ENCODE measurements at regions not wholly inside any gene's neighbourhood (a gene's known extent, or its start where the extent isn't known, plus 50 kb on each side); places are given as distances from the start of the nearest gene placed in this dataset.

- Histone ChIP-seq H3K56ac (replicated peaks; ENCODE audit: insufficient read length, low read depth, low read length) (no peak overlapping the region), H2BK120ac (replicated peaks; ENCODE audit: low read depth, low read length) (no peak overlapping the region), H2BK12ac (ENCODE audit: low read depth, low read length) (no peak overlapping the region), H2AFZ (ENCODE audit: low read length) (no peak overlapping the region), H3K9me3 (ENCODE audit: insufficient read depth in 2 of 2, low read depth in 1 of 2, low read length in 1 of 2) (no peaks in the 10 kb centered on the region), H4K5ac (ENCODE audit: insufficient read length, low read depth, low read length) (no peak overlapping the region), H3K4me3 (ENCODE audit: extremely low read depth in 1 of 4, insufficient read depth in 2 of 4, low read depth in 3 of 4, low read length in 4 of 4) (no peak overlapping the region), H3K79me1 (ENCODE audit: low read depth, low read length) (no peaks in the 10 kb centered on the region), H2BK15ac (ENCODE audit: low read length) (no peak overlapping the region), H3K14ac (ENCODE audit: insufficient read length) (no peak overlapping the region), H3K79me2 (ENCODE audit: control insufficient read depth in 1 of 2, insufficient read depth in 2 of 2, low read length in 2 of 2) (no peaks in the 10 kb centered on the region), H3K23me2 (ENCODE audit: low read depth, low read length) (no peaks in the 10 kb centered on the region), H3K4me2 (ENCODE audit: insufficient read depth in 1 of 2, low read depth in 2 of 2, low read length in 2 of 2) (no peak overlapping the region), H3K27ac (ENCODE audit: low read depth, low read length) (no peak overlapping the region), H3K27me3 (replicated peaks in 1 of 4; ENCODE audit: control insufficient read depth in 3 of 4, extremely low read depth in 1 of 4, insufficient read depth in 3 of 4, low read length in 3 of 4) (no peaks in the 10 kb centered on the region), H2BK5ac (ENCODE audit: low read depth, low read length) (no peak overlapping the region), H2BK20ac (ENCODE audit: low read length) (no peak overlapping the region), H3K4ac (replicated peaks; ENCODE audit: insufficient read length, low read depth, low read length) (no peak overlapping the region), H3K9ac (replicated peaks in 1 of 4; ENCODE audit: extremely low read depth in 1 of 4, low read depth in 3 of 4, low read length in 3 of 4) (no peak overlapping the region), H4K91ac (replicated peaks; ENCODE audit: insufficient read length, low read length) (no peak overlapping the region), H3K4me1 (replicated peaks in 1 of 4; ENCODE audit: control insufficient read depth in 3 of 4, insufficient read depth in 4 of 4, low read length in 3 of 4) (no peaks in the 10 kb centered on the region), H3K18ac (ENCODE audit: extremely low read depth, low read length) (no peak overlapping the region), H3K23ac (ENCODE audit: insufficient read length) (no peak overlapping the region), H4K20me1 (replicated peaks in 1 of 2; ENCODE audit: control insufficient read depth in 1 of 2, insufficient read depth in 2 of 2, low read length in 2 of 2) (no peaks in the 10 kb centered on the region), H4K8ac (ENCODE audit: extremely low read depth, insufficient read depth, low read length) (no peak overlapping the region), H3K36me3 (ENCODE audit: control insufficient read depth in 2 of 4, insufficient read depth in 4 of 4, low read length in 3 of 4) (no peaks in the 10 kb centered on the region), H2AK5ac (ENCODE audit: low read depth, low read length) (no peak overlapping the region)
- CTCF ChIA-PET (ENCODE audit: partially characterized antibody), result interaction anchor here (0.7 kb wide), 1 partner anchor 9 kb away, joined by 3 read pairs; no protein-coding TSS in a partner anchor
- no peak for FAIRE-seq
- DNase-seq (ENCODE audit: low read depth in 1 of 2, low spot score in 2 of 2), result no peak
- POLR2A ChIA-PET (ENCODE audit: partially characterized antibody), result no interaction called here
- TF ChIP-seq BRCA1 (IDR thresholded peaks at IDR 0.05; ENCODE audit: low read depth, low read length) (no peak), BACH1 (IDR thresholded peaks at IDR 0.05; ENCODE audit: low read length) (no peak), RXRA (IDR thresholded peaks at IDR 0.05; ENCODE audit: insufficient read depth, low read depth, low read length) (no peak), ATF2 (IDR thresholded peaks at IDR 0.05; ENCODE audit: low read length) (no peak)
Observed at GRCh38 chr7:88460650-88461049, 154.0 kb upstream of the STEAP4 start.
